ENCODE measurements at regions not wholly inside any gene's neighbourhood (a gene's known extent, or its start where the extent isn't known, plus 50 kb on each side); places are given as distances from the start of the nearest gene placed in this dataset.
"Not testable (repeated sequence)": the region's sequence is repeated elsewhere in the genome, so short reads cannot be mapped to it uniquely, and the experiment has no call there.

- H3K4me3 ChIP-seq (ENCODE audit: low read depth, low read length), result no peak overlapping the region
- DNase-seq (ENCODE audit: low read depth), result no peak
- TF ChIP-seq CTCF (IDR thresholded peaks at IDR 0.05; ENCODE audit: low read depth, low read length) (no peak), POLR2A (IDR thresholded peaks at IDR 0.05; ENCODE audit: extremely low read depth, insufficient read length) (no peak), MAX (IDR thresholded peaks at IDR 0.05; ENCODE audit: low read depth, low read length) (no peak), MYC (IDR thresholded peaks at IDR 0.05; ENCODE audit: low read depth, low read length) (no peak)
Measured at GRCh38 chr2:16389611-16390010, 276.0 kb downstream of the CYRIA start.

GRCh38 chr2:16388199-16388830 lies 277.3 kb downstream of the CYRIA start:
- not testable (repeated sequence) for H3K4me3 ChIP-seq (ENCODE audit: low read depth, low read length); DNase-seq (ENCODE audit: low read depth)

- H3K4me3 ChIP-seq (ENCODE audit: low read depth, low read length), result no peak overlapping the region
- DNase-seq (ENCODE audit: low read depth), result no peak
- TF ChIP-seq MYC (IDR thresholded peaks at IDR 0.05; ENCODE audit: low read depth, low read length), result no peak
- TF ChIP-seq POLR2A (IDR thresholded peaks at IDR 0.05; ENCODE audit: extremely low read depth, insufficient read length), result no peak
- no peak for TF ChIP-seq CTCF (IDR thresholded peaks at IDR 0.05; ENCODE audit: low read depth, low read length)
- TF ChIP-seq MAX (IDR thresholded peaks at IDR 0.05; ENCODE audit: low read depth, low read length), result no peak
Measured at GRCh38 chr2:16387461-16387984, 278.1 kb downstream of the CYRIA start.

- DNase-seq (ENCODE audit: low read depth), result no peak
- no peak for TF ChIP-seq MYC (IDR thresholded peaks at IDR 0.05; ENCODE audit: low read depth, low read length)
- no peak for TF ChIP-seq POLR2A (IDR thresholded peaks at IDR 0.05; ENCODE audit: extremely low read depth, insufficient read length)
- TF ChIP-seq CTCF (IDR thresholded peaks at IDR 0.05; ENCODE audit: low read depth, low read length), result no peak
- H3K4me3 ChIP-seq (ENCODE audit: low read depth, low read length), result no peak overlapping the region
Measured at GRCh38 chr2:16386431-16386830, 279.2 kb downstream of the CYRIA start.

- DNase-seq (ENCODE audit: low read depth), result no peak
- no peak for TF ChIP-seq MAX (IDR thresholded peaks at IDR 0.05; ENCODE audit: low read depth, low read length)
- no peak for TF ChIP-seq CTCF (IDR thresholded peaks at IDR 0.05; ENCODE audit: low read depth, low read length)
- no peak for TF ChIP-seq MYC (IDR thresholded peaks at IDR 0.05; ENCODE audit: low read depth, low read length)
- no peak for TF ChIP-seq POLR2A (IDR thresholded peaks at IDR 0.05; ENCODE audit: extremely low read depth, insufficient read length)
- no peak overlapping the region for H3K4me3 ChIP-seq (ENCODE audit: low read depth, low read length)
Measured at GRCh38 chr2:16386031-16386430, 279.6 kb downstream of the CYRIA start.

- DNase-seq (ENCODE audit: low read depth), result no peak
- no peak overlapping the region for H3K4me3 ChIP-seq (ENCODE audit: low read depth, low read length)
- TF ChIP-seq MYC (IDR thresholded peaks at IDR 0.05; ENCODE audit: low read depth, low read length) (no peak), POLR2A (IDR thresholded peaks at IDR 0.05; ENCODE audit: extremely low read depth, insufficient read length) (no peak), MAX (IDR thresholded peaks at IDR 0.05; ENCODE audit: low read depth, low read length) (no peak), CTCF (IDR thresholded peaks at IDR 0.05; ENCODE audit: low read depth, low read length) (no peak)
Measured at GRCh38 chr2:16385341-16385740, 280.3 kb downstream of the CYRIA start.

Measured in NB4 (cell line).